Left lung (tissue), 4 donors: ENCODE measurements at regions not wholly inside any gene's neighbourhood (a gene's known extent, or its start where the extent isn't known, plus 50 kb on each side); places are given as distances from the start of the nearest gene placed in this dataset.

Source experiments
- ATAC-seq: fragments of 200-7000 bp; cut with Tn5 transposase; one replicate; pipeline ENCODE4 v1.9.1; 2020; ENCODE audit warnings: moderate library complexity
- DNase-seq, 4 donors: peaks; one replicate each; pipeline ENCODE4 v3.0.0-alpha.2; 2013 to 2020
- H3K27ac ChIP-seq, 2 donors: fragments of 200-600 bp; sonication (generic) in 1 of 2; one replicate each; pipeline versions ENCODE4 v1.5.0 to v1.8.0; 2020 to 2021
- H3K27me3 ChIP-seq, 2 donors: fragments of 200-600 bp; sonication (generic) in 1 of 2; one replicate each; pipeline versions ENCODE4 v1.5.0 to v1.8.0; 2020 to 2021
- H3K36me3 ChIP-seq, 2 donors: fragments of 200-600 bp; sonication (generic) in 1 of 2; one replicate each; pipeline versions ENCODE4 v1.5.0 to v1.8.0; 2020 to 2021
- H3K4me1 ChIP-seq, 2 donors: fragments of 200-600 bp; one replicate each; pipeline ENCODE4 v1.8.0; 2021
- H3K4me3 ChIP-seq, 2 donors: fragments of 200-600 bp; sonication (generic) in 1 of 2; one replicate each; pipeline versions ENCODE4 v1.5.0 to v1.8.0; 2020 to 2021; ENCODE audit warnings: mild to moderate bottlenecking in 1 of 2
- H3K9me3 ChIP-seq, 2 donors: fragments of 200-600 bp; sonication (generic) in 1 of 2; one replicate each; pipeline versions ENCODE4 v1.5.0 to v1.8.0; 2020 to 2021
- intact Hi-C, 2 donors: fragments of 100-400 bp; cut with DNase I; formaldehyde crosslinking; loops; one replicate each; pipeline versions ENCODE4 v1.11.2 to v1.14.2; 2022
- TF ChIP-seq, protein P1 (sequence below), 2 donors: fragments of 200-600 bp; sonication (generic) in 1 of 2; IDR thresholded peaks; one replicate each; pipeline versions ENCODE4 v1.5.0 to v1.8.0; 2021; ENCODE audit warnings: antibody characterized with exemption in 2 of 2
- donor health status: DM: no; HTN: yes; CAD: no.
- donor health status: DM: no; HTN: no; CAD: no.

DNA sequence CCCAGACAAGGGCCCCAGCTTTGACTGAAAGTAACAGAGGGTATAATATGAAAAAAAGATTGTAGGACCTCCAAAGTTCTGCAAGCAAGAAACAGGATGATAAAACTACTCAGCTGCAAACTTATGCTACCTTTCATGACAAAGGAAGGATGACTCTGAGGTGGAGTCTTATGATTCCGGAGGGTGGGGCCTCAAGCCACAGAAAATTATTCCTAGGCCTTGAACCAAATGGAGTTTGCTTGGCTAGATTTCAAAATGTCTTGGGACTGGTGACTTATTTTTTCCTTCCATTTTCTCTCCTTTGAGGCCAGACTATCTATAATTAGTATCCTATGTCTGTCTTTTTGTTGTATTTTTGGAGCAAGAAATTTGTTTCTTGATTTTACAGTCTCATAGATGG lies 336.4 kb downstream of the LRIG3 start:
- no peak overlapping the region for H3K27ac ChIP-seq
- H3K4me3 ChIP-seq = no peak overlapping the region
- intact Hi-C loops = no loop called here
- ATAC-seq (no peak), DNase-seq (no peak)
- no peaks in the 10 kb centered on the region for H3K4me1 ChIP-seq
- H3K36me3 ChIP-seq = no peaks in the 10 kb centered on the region
- TF ChIP-seq, protein P1, sequence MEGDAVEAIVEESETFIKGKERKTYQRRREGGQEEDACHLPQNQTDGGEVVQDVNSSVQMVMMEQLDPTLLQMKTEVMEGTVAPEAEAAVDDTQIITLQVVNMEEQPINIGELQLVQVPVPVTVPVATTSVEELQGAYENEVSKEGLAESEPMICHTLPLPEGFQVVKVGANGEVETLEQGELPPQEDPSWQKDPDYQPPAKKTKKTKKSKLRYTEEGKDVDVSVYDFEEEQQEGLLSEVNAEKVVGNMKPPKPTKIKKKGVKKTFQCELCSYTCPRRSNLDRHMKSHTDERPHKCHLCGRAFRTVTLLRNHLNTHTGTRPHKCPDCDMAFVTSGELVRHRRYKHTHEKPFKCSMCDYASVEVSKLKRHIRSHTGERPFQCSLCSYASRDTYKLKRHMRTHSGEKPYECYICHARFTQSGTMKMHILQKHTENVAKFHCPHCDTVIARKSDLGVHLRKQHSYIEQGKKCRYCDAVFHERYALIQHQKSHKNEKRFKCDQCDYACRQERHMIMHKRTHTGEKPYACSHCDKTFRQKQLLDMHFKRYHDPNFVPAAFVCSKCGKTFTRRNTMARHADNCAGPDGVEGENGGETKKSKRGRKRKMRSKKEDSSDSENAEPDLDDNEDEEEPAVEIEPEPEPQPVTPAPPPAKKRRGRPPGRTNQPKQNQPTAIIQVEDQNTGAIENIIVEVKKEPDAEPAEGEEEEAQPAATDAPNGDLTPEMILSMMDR (IDR thresholded peaks at IDR 0.05) = no peak
- H3K27me3 ChIP-seq = no peaks in the 10 kb centered on the region
- H3K9me3 ChIP-seq = no peaks in the 10 kb centered on the region

DNA sequence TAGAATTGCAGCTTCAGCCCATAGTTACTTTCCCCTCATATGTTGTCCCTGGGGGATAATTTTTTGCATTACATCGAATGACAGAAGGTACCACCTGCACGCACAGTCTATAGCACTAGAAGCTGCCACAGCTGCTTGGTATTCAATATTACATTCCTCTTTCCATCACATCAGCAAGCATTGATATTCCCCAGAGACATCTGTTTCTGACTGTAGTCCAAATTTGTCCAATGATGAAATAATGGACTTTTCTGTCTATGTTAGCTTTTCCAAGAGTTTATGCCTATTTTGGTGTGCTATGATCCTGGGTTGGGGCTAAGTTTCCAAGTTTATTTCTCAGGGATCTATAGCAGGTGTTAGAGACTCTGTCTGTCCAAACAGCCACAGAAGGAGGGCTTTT lies 335.4 kb downstream of the LRIG3 start:
- DNase-seq (no peak), ATAC-seq (no peak)
- Histone ChIP-seq H3K27me3 (no peaks in the 10 kb centered on the region), H3K4me1 (no peaks in the 10 kb centered on the region), H3K27ac (no peak overlapping the region), H3K9me3 (no peaks in the 10 kb centered on the region), H3K36me3 (no peaks in the 10 kb centered on the region), H3K4me3 (no peak overlapping the region)
- TF ChIP-seq, protein P1 (IDR thresholded peaks at IDR 0.05) = no peak
- intact Hi-C loops = no loop called here

DNA sequence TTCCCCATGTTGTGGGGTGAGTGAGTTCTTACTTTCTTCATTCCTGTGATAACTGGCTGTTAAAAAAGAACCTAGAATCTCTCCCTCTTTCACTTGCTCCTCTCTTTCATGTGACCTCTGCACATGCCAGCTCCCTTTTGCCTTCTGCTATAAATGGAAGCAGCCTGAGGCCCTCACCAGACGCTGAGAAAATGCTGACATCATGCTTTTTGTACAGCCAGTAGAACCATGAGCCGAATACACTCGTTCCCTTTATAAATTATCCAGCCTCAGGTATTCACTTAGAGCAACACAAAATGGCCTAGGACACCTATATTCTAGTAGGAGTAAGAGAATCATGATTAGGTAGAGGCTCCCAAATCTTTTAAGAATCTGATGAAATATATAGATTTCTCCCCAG lies 333.5 kb downstream of the LRIG3 start:
- H3K27ac ChIP-seq = no peak overlapping the region
- H3K27me3 ChIP-seq = no peaks in the 10 kb centered on the region
- intact Hi-C loops = no loop called here
- no peaks in the 10 kb centered on the region for H3K36me3 ChIP-seq
- H3K9me3 ChIP-seq = no peaks in the 10 kb centered on the region
- TF ChIP-seq, protein P1 (IDR thresholded peaks at IDR 0.05) = no peak
- H3K4me3 ChIP-seq = no peak overlapping the region
- no peak for DNase-seq
- ATAC-seq = no peak
- no peaks in the 10 kb centered on the region for H3K4me1 ChIP-seq

DNA sequence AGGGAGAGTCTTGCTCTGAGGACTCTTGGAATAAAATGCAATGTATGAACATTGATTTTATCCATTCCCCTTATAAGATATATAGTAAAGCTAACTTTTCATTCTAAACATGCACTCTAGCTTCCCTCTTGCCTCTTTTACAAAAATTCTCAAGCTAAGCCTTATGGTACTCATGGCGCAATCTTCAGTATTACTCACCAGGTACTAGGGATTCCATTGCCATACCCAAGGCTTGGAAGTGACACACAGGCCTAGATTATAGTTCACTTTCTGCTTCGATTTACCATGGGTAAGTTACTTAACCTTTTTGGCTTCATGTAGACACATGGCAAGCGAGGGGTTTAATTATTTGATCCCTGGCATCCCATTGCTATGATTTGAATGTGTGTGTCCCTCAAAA lies 331.5 kb downstream of the LRIG3 start:
- H3K36me3 ChIP-seq = no peaks in the 10 kb centered on the region
- H3K27me3 ChIP-seq = no peaks in the 10 kb centered on the region
- intact Hi-C loops = no loop called here
- TF ChIP-seq, protein P1 (IDR thresholded peaks at IDR 0.05) = no peak
- H3K4me3 ChIP-seq = no peak overlapping the region
- H3K27ac ChIP-seq = no peak overlapping the region
- no peak for DNase-seq
- no peaks in the 10 kb centered on the region for H3K9me3 ChIP-seq
- no peak for ATAC-seq
- no peaks in the 10 kb centered on the region for H3K4me1 ChIP-seq

DNA sequence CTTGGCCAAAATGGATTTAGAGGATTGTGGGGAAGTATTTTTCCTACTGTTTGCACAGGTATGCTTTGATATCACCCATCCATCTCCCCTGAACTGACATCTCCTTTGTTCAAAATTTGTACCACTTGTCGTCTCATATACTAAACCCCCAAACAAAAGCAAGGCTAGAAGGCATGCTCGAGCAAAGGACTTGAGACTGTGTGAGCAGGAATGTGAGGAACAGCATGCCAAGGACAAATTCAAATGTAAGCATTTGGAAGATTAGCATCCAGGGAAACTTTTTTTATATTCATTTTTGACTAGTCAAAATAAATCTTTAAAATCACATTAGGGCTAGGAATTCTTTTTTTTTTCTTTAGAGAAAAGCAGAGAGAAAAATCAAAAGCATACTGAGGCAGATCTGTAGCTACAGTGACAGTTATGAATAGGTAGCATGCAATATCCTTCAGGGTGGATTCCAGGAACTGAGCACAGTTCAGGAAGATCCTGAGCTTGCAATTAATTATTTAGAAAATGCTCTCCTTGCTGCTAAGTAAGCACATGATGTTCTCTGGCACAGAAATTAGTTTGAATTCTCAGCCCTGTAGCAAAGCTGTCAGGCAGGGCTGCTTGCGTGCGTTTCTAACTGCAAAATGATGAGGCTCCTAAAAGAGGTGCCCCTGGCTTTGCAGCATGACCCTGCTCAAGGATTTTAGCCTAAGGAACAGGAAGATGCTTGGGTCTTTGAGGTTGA lies 327.7 kb downstream of the LRIG3 start:
- intact Hi-C loops = no loop called here
- no peak for ATAC-seq

More for the DNA sequence above, 327.7 kb downstream of the LRIG3 start:
- DNase-seq = no peak
- no peak overlapping the region for H3K4me3 ChIP-seq
- H3K36me3 ChIP-seq = no peaks in the 10 kb centered on the region
- no peaks in the 10 kb centered on the region for H3K9me3 ChIP-seq
- H3K4me1 ChIP-seq = no peaks in the 10 kb centered on the region
- H3K27ac ChIP-seq = no peak overlapping the region
- no peaks in the 10 kb centered on the region for H3K27me3 ChIP-seq
- TF ChIP-seq, protein P1 (IDR thresholded peaks at IDR 0.05) = no peak
